OCI-LY3 (cell line): ENCODE measurements at regions not wholly inside any gene's neighbourhood (a gene's known extent, or its start where the extent isn't known, plus 50 kb on each side); places are given as distances from the start of the nearest gene placed in this dataset.

Experiments
- CTCF ChIP-seq: fragments of 200-600, 300-600 bp; sonication (generic); IDR thresholded peaks from 2 replicates; pipeline ENCODE4 v1.5.1; 2014; ENCODE audit warnings: antibody characterized with exemption, low read length, low read depth
- EZH2phosphoT487 ChIP-seq: fragments of 200-600 bp; shearing (Covaris generic); IDR thresholded peaks from 2 replicates; pipeline ENCODE4 v1.6.1; 2018; ENCODE audit warnings: antibody characterized with exemption, mixed run types, low read depth

DNA sequence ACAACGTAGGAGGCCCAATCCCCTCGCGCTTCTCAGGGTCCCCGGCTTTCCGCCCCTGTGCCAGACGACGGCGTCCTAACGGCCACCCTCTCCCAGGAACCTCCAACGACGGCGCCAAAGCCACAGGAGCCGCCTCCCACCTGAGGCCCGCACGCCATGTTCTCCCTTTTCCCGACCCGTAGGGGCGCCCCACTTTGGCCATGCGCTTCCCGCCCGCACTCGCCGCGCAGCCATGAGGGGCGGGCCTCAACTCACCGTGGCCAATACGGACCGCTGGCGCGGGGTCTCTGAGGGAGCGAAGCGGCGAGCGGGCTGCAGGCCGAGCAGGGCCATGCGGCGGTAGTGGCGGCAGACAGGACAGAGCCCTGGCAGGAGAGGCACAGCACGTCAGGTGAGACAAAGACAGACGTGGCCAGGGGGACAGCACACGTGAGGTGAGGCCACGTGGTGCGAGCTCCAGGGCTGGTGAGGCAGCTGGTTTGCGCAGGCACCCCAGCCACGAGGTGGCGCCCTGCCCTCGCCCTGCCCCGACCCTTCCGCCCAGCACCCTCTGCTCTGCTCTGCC lies 1005.5 kb upstream of the PTPRD start:
- TF ChIP-seq CTCF (no peak), EZH2phosphoT487 (no peak)
